HepG2 (cell line): ENCODE measurements at regions not wholly inside any gene's neighbourhood (a gene's known extent, or its start where the extent isn't known, plus 50 kb on each side); places are given as distances from the start of the nearest gene placed in this dataset.

Source experiments
- CREB1 ChIP-seq, 2 experiments: fragments of 450-650 bp in 1 of 2; IDR thresholded peaks; 2 replicates each; pipeline ENCODE4 v1.6.1; 2016 to 2017; ENCODE audit warnings: control low read depth in 1 of 2, mild to moderate bottlenecking in 1 of 2, missing compliant biosample characterization in 1 of 2, missing genetic modification characterization in 1 of 2
- ELF1 ChIP-seq: sonication (generic); formaldehyde crosslinking; IDR thresholded peaks from 2 replicates; pipeline ENCODE4 v1.4.0; 2020; ENCODE audit warnings: missing genetic modification reagents
- ETV5 ChIP-seq: IDR thresholded peaks from 2 replicates; pipeline ENCODE4 v1.6.1; 2018; ENCODE audit warnings: missing biosample characterization, missing genetic modification reagents, inconsistent platforms, borderline replicate concordance
- EZH2 ChIP-seq: conservative IDR thresholded peaks from 2 replicates; pipeline ENCODE4 v1.6.1; 2012; ENCODE audit warnings: mild to moderate bottlenecking, low read depth, low read length, moderate library complexity
- JUND ChIP-seq: sonication (generic); formaldehyde crosslinking; IDR thresholded peaks from 2 replicates; pipeline ENCODE4 v1.8.0; 2022; ENCODE audit warnings: mild to moderate bottlenecking, missing genetic modification reagents
- NBN ChIP-seq: fragments of 450-650 bp; conservative IDR thresholded peaks from 2 replicates; pipeline ENCODE4 v1.6.1; 2017
- ZNF572 ChIP-seq: sonication (generic); formaldehyde crosslinking; IDR thresholded peaks from 2 replicates; pipeline ENCODE4 v1.5.1; 2020; ENCODE audit warnings: mild to moderate bottlenecking, missing genetic modification reagents
- TF ChIP-seq, protein P1 (sequence below): sonication (generic); formaldehyde crosslinking; IDR thresholded peaks from 2 replicates; pipeline ENCODE4 v1.5.0; 2020; ENCODE audit warnings: mild to moderate bottlenecking, missing genetic modification reagents, borderline replicate concordance
- TF ChIP-seq, protein P2 (sequence below): IDR thresholded peaks from 2 replicates; pipeline ENCODE4 v1.6.1; 2016

DNA sequence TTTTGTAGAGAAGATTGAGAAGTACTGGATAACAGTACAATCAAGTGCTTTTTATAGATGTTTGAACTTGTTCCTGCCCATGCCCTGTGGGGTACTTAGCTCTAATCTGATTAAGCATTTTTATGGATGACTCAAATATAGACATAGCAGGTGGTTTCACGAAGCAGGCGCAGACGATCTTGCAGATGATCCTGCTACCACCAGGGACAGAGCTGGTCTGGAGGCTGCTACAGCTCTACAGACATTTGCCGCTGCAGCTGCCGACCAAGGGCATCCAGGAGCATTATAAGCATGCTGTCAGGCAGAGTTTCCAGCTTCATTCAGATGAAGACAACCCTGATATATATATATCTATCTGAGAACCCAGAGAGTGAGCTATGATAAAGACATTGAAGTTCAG lies 650.4 kb downstream of the NXPH1 start:
- TF ChIP-seq ZNF572 (CRISPR knock-in tag) (no peak), JUND (no peak), CREB1 (IDR thresholded peaks at IDR 0.05) (no peak), CREB1 (CRISPR knock-in tag; IDR thresholded peaks at IDR 0.05) (no peak), EZH2 (no peak), ELF1 (CRISPR knock-in tag) (no peak), NBN (no peak), ETV5 (CRISPR knock-in tag) (no peak)
- TF ChIP-seq, protein P1, sequence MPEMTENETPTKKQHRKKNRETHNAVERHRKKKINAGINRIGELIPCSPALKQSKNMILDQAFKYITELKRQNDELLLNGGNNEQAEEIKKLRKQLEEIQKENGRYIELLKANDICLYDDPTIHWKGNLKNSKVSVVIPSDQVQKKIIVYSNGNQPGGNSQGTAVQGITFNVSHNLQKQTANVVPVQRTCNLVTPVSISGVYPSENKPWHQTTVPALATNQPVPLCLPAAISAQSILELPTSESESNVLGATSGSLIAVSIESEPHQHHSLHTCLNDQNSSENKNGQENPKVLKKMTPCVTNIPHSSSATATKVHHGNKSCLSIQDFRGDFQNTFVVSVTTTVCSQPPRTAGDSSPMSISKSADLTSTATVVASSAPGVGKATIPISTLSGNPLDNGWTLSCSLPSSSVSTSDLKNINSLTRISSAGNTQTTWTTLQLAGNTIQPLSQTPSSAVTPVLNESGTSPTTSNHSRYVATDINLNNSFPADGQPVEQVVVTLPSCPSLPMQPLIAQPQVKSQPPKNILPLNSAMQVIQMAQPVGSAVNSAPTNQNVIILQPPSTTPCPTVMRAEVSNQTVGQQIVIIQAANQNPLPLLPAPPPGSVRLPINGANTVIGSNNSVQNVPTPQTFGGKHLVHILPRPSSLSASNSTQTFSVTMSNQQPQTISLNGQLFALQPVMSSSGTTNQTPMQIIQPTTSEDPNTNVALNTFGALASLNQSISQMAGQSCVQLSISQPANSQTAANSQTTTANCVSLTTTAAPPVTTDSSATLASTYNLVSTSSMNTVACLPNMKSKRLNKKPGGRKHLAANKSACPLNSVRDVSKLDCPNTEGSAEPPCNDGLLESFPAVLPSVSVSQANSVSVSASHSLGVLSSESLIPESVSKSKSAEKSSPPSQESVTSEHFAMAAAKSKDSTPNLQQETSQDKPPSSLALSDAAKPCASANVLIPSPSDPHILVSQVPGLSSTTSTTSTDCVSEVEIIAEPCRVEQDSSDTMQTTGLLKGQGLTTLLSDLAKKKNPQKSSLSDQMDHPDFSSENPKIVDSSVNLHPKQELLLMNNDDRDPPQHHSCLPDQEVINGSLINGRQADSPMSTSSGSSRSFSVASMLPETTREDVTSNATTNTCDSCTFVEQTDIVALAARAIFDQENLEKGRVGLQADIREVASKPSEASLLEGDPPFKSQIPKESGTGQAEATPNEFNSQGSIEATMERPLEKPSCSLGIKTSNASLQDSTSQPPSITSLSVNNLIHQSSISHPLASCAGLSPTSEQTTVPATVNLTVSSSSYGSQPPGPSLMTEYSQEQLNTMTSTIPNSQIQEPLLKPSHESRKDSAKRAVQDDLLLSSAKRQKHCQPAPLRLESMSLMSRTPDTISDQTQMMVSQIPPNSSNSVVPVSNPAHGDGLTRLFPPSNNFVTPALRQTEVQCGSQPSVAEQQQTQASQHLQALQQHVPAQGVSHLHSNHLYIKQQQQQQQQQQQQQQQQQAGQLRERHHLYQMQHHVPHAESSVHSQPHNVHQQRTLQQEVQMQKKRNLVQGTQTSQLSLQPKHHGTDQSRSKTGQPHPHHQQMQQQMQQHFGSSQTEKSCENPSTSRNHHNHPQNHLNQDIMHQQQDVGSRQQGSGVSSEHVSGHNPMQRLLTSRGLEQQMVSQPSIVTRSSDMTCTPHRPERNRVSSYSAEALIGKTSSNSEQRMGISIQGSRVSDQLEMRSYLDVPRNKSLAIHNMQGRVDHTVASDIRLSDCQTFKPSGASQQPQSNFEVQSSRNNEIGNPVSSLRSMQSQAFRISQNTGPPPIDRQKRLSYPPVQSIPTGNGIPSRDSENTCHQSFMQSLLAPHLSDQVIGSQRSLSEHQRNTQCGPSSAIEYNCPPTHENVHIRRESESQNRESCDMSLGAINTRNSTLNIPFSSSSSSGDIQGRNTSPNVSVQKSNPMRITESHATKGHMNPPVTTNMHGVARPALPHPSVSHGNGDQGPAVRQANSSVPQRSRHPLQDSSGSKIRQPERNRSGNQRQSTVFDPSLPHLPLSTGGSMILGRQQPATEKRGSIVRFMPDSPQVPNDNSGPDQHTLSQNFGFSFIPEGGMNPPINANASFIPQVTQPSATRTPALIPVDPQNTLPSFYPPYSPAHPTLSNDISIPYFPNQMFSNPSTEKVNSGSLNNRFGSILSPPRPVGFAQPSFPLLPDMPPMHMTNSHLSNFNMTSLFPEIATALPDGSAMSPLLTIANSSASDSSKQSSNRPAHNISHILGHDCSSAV (CRISPR knock-in tag): no peak
- TF ChIP-seq, protein P2, sequence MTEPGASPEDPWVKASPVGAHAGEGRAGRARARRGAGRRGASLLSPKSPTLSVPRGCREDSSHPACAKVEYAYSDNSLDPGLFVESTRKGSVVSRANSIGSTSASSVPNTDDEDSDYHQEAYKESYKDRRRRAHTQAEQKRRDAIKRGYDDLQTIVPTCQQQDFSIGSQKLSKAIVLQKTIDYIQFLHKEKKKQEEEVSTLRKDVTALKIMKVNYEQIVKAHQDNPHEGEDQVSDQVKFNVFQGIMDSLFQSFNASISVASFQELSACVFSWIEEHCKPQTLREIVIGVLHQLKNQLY (CRISPR knock-in tag): no peak
